VCaP (cell line): ENCODE measurements at regions not wholly inside any gene's neighbourhood (a gene's known extent, or its start where the extent isn't known, plus 50 kb on each side); places are given as distances from the start of the nearest gene placed in this dataset.

Experiments
- H3K27ac ChIP-seq: fragments of 450-650 bp; 2 replicates; pipeline ENCODE4 v1.5.1; 2017
- CTCF ChIP-seq: fragments of 450-650 bp; conservative IDR thresholded peaks from 2 replicates; pipeline ENCODE4 v1.5.1; 2017; ENCODE audit warnings: mild to moderate bottlenecking, moderate library complexity

GRCh38 chr12:40552868-40553267, 139.4 kb upstream of the CNTN1 start:
- TF ChIP-seq CTCF: no peak
- H3K27ac ChIP-seq: no peak overlapping the region

GRCh38 chr12:40557980-40558379, 134.3 kb upstream of the CNTN1 start:
- no peak overlapping the region for H3K27ac ChIP-seq
- TF ChIP-seq CTCF: no peak

- no peak for TF ChIP-seq CTCF
- H3K27ac ChIP-seq: no peak overlapping the region
Measured at GRCh38 chr12:40559865-40560264, 132.4 kb upstream of the CNTN1 start.

- no peak overlapping the region for H3K27ac ChIP-seq
- no peak for TF ChIP-seq CTCF
Measured at GRCh38 chr12:40560848-40561247, 131.4 kb upstream of the CNTN1 start.

GRCh38 chr12:40561395-40561966, 130.8 kb upstream of the CNTN1 start:
- H3K27ac ChIP-seq: no peak overlapping the region
- no peak for TF ChIP-seq CTCF

- no peak overlapping the region for H3K27ac ChIP-seq
- 0 out of 2 replicates have a peak, but pooled peaks have one; percentile 18 for TF ChIP-seq CTCF
Measured at GRCh38 chr12:40565029-40565633, 127.1 kb upstream of the CNTN1 start.

- TF ChIP-seq CTCF: no peak
- H3K27ac ChIP-seq: no peak overlapping the region
Measured at GRCh38 chr12:40566271-40566670, 126.0 kb upstream of the CNTN1 start.
